A549 (cell line): ENCODE measurements at regions not wholly inside any gene's neighbourhood (a gene's known extent, or its start where the extent isn't known, plus 50 kb on each side); places are given as distances from the start of the nearest gene placed in this dataset.

Source experiments
- ATAC-seq, 2 experiments: fragments of 200-7000 bp in 1 of 2; fragments of >200 bp in 1 of 2; cut with Nextera tagmentation in 1 of 2; cut with Tn5 transposase in 1 of 2; 3 replicates each; pipeline versions ENCODE4 v1.8.0 to v1.9.1; 2018 to 2020; ENCODE audit warnings: mild to moderate bottlenecking in 1 of 2, moderate library complexity in 1 of 2
- CTCF ChIA-PET: fragments of 300-600 bp; sonication (Branson Sonifier 250); formaldehyde crosslinking; extraction: SDS; loops from one replicate; lab custom pipeline; 2021; ENCODE audit warnings: antibody characterized with exemption, inconsistent platforms; lab: Yijun Ruan, JAX
- POLR2A ChIA-PET: fragments of 350-600 bp; formaldehyde crosslinking; extraction: SDS; loops from one replicate; lab custom pipeline; 2021; ENCODE audit warnings: antibody characterized with exemption, inconsistent platforms; lab: Yijun Ruan, JAX
- DNase-seq, 2 experiments: peaks; one replicate each; pipeline versions ENCODE4 v3.0.0 to v3.0.0-alpha.2; 2011 to 2016; ENCODE audit warnings: low read depth in 1 of 2, low spot score in 1 of 2
- FAIRE-seq: peaks from 2 replicates; lab custom pipeline; 2011; peaks lifted over from hg19 to GRCh38; lab: Jason Lieb, UNC
- H3K27ac ChIP-seq, 2 experiments: fragments of >200 bp; sonication (Bioruptor Twin); formaldehyde crosslinking; 3 replicates each; pipeline ENCODE4 v1.5.1; 2016 to 2017
- H3K4me1 ChIP-seq: fragments of >200 bp; sonication (Bioruptor Twin); formaldehyde crosslinking; 3 replicates; pipeline ENCODE4 v1.6.1; 2016
- H3K4me2 ChIP-seq: fragments of >200 bp; sonication (Bioruptor Twin); formaldehyde crosslinking; 3 replicates; pipeline ENCODE4 v1.6.1; 2016
- H3K4me3 ChIP-seq: fragments of >200 bp; sonication (Bioruptor Twin); formaldehyde crosslinking; 3 replicates; pipeline ENCODE4 v1.5.1; 2016
- H3K9me3 ChIP-seq: fragments of >200 bp; sonication (Bioruptor Twin); formaldehyde crosslinking; 3 replicates; pipeline ENCODE4 v1.6.1; 2016
- CHD4 ChIP-seq: fragments of 200-600 bp; sonication (generic); IDR thresholded peaks from 2 replicates; pipeline ENCODE4 v1.6.1; 2016; ENCODE audit warnings: antibody characterized with exemption, mild to moderate bottlenecking, borderline replicate concordance
- FOSL2 ChIP-seq, 2 experiments: fragments of 450-650 bp in 1 of 2; fragments of >200 bp in 1 of 2; sonication (Bioruptor Twin) in 1 of 2; formaldehyde crosslinking; IDR thresholded peaks; 2 replicates each; pipeline versions ENCODE4 v1.5.0 to v1.6.1; 2016 to 2020; ENCODE audit warnings: mild to moderate bottlenecking in 1 of 2, moderate library complexity in 1 of 2
- FOXS1 ChIP-seq: fragments of 250-450 bp; sonication (Bioruptor Pico); IDR thresholded peaks from 2 replicates; pipeline ENCODE4 v1.5.0; 2020; ENCODE audit warnings: mild to moderate bottlenecking, moderate library complexity
- GATA3 ChIP-seq: IDR thresholded peaks from 2 replicates; pipeline ENCODE4 v1.6.1; 2012; ENCODE audit warnings: borderline replicate concordance
- HES2 ChIP-seq: fragments of >200 bp; sonication (Bioruptor Twin); formaldehyde crosslinking; IDR thresholded peaks from 2 replicates; pipeline ENCODE4 v1.6.1; 2016
- HOXB5 ChIP-seq: fragments of 250-450 bp; sonication (Bioruptor Pico); IDR thresholded peaks from 2 replicates; pipeline ENCODE4 v1.5.0; 2020; ENCODE audit warnings: mild to moderate bottlenecking, moderate library complexity
- JUNB ChIP-seq: fragments of >200 bp; sonication (Bioruptor Twin); formaldehyde crosslinking; IDR thresholded peaks from 2 replicates; pipeline ENCODE4 v1.6.1; 2016
- MAFK ChIP-seq: fragments of 450-650 bp; IDR thresholded peaks from 2 replicates; pipeline ENCODE4 v1.6.1; 2014; ENCODE audit not compliant: partially characterized antibody
- MAX ChIP-seq: IDR thresholded peaks from 2 replicates; pipeline ENCODE4 v1.6.1; 2012
- MYC ChIP-seq: IDR thresholded peaks from 2 replicates; pipeline ENCODE4 v1.6.1; 2012; ENCODE audit warnings: mild to moderate bottlenecking, inconsistent platforms, low read length, improper control_type of control experiment, borderline replicate concordance
- PHF8 ChIP-seq: fragments of 200-600 bp; sonication (generic); IDR thresholded peaks from 2 replicates; pipeline ENCODE4 v1.6.1; 2016; ENCODE audit warnings: low read depth, mild to moderate bottlenecking, antibody characterized with exemption, moderate library complexity, borderline replicate concordance
- RAD21 ChIP-seq, 2 experiments: fragments of >200 bp in 1 of 2; sonication (Bioruptor Twin) in 1 of 2; formaldehyde crosslinking in 1 of 2; IDR thresholded peaks in 1 of 2; conservative IDR thresholded peaks in 1 of 2; 2 replicates in 1 of 2; 3 replicates in 1 of 2; pipeline ENCODE4 v1.6.1; 2012 to 2018; ENCODE audit warnings: inconsistent platforms in 1 of 2
- RARB ChIP-seq: fragments of 250-450 bp; sonication (Bioruptor Pico); IDR thresholded peaks from 2 replicates; pipeline ENCODE4 v1.8.0; 2021; ENCODE audit warnings: mild to moderate bottlenecking, moderate library complexity
- RCOR1 ChIP-seq: fragments of 150-350 bp; IDR thresholded peaks from 2 replicates; pipeline ENCODE4 v1.6.1; 2014; ENCODE audit warnings: antibody characterized with exemption, low read length, low read depth
- SMC3 ChIP-seq: fragments of >200 bp; sonication (Bioruptor Twin); formaldehyde crosslinking; IDR thresholded peaks from 3 replicates; pipeline ENCODE4 v1.6.1; 2018; ENCODE audit warnings: inconsistent platforms
- WGBS: methylation state at CpG from one replicate; pipeline ENCODE4 v1.1.6; 2017; ENCODE audit errors: missing lambda C conversion rate; 5-methylcytosine and 5-hydroxymethylcytosine counted together
- TF ChIP-seq, protein P1 (sequence below): fragments of >200 bp; sonication (Bioruptor Twin); formaldehyde crosslinking; IDR thresholded peaks from 3 replicates; pipeline ENCODE4 v1.5.1; 2016
- TF ChIP-seq, protein P2 (sequence below): IDR thresholded peaks from 2 replicates; pipeline ENCODE4 v1.6.1; 2012

DNA sequence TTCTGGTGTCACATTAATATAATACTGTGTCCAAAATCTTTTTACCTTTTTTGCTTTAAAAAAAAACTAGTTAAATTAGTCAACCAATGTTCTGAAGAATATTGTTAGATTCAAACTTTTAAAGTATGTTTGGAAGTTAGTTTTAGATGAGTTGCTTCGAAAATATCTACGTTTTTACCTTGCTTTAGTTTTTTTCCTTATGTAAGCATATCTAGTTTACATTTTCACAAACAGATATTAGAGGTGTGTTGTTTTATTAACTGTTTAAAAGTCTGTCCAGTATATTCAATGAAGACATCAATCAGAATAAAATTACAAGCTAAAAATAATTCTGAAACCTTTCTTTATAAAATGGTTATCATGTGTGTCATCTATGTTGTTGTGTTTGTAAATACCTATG, 375.0 kb upstream of the BTBD3 start:
- FAIRE-seq = peak; percentile 93
- Histone ChIP-seq H3K9me3 (no peaks in the 10 kb centered on the region), H3K4me3 (no peak overlapping the region), H3K4me1 (peaks cover 22% of the 10 kb centered on the region), H3K4me2 (peak overlapping the region; percentile 62), H3K27ac (peak overlapping the region; percentile 75 to 83)
- ATAC-seq = no peak
- no peak for DNase-seq
- WGBS = 79% methylated on average over 2 of the region's 2 CpGs
- POLR2A ChIA-PET = interaction anchor here (1.8 kb wide), 1 partner anchor 869 kb away, joined by 5 read pairs; the partner anchor contains the start of gene JAG1
- TF ChIP-seq MAFK = peak; percentile 72
- no peak for TF ChIP-seq FOSL2 (IDR thresholded peaks at IDR 0.05)
- TF ChIP-seq FOSL2 (CRISPR knock-in tag; IDR thresholded peaks at IDR 0.05) = no peak
- TF ChIP-seq, all 56 proteins: peak for 1
- CTCF ChIA-PET = interaction anchor here (0.5 to 4.6 kb wide), 29 partner anchors 9 to 1925 kb away, joined by 3 to 25 read pairs (median 8); partner anchors contain the start of gene JAG1

GRCh38 chr20:11544029-11544678, 373.5 kb upstream of the BTBD3 start:
- TF ChIP-seq, protein P1, sequence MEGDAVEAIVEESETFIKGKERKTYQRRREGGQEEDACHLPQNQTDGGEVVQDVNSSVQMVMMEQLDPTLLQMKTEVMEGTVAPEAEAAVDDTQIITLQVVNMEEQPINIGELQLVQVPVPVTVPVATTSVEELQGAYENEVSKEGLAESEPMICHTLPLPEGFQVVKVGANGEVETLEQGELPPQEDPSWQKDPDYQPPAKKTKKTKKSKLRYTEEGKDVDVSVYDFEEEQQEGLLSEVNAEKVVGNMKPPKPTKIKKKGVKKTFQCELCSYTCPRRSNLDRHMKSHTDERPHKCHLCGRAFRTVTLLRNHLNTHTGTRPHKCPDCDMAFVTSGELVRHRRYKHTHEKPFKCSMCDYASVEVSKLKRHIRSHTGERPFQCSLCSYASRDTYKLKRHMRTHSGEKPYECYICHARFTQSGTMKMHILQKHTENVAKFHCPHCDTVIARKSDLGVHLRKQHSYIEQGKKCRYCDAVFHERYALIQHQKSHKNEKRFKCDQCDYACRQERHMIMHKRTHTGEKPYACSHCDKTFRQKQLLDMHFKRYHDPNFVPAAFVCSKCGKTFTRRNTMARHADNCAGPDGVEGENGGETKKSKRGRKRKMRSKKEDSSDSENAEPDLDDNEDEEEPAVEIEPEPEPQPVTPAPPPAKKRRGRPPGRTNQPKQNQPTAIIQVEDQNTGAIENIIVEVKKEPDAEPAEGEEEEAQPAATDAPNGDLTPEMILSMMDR = peak; percentile 95
- TF ChIP-seq MYC = peak; percentile 47; the same call in 1 of the 2 replicates
- TF ChIP-seq SMC3 = peak; percentile 96
- no peak for TF ChIP-seq JUNB
- no peak for TF ChIP-seq FOXS1 (CRISPR knock-in tag)
- peak; percentile 98 for TF ChIP-seq RAD21 (conservative IDR thresholded peaks at IDR 0.05 in 1 of 2, IDR thresholded peaks at IDR 0.05 in 1 of 2)
- TF ChIP-seq RARB (CRISPR knock-in tag) = no peak
- 0 out of 2 replicates have a peak, but pooled peaks have one; percentile 30 for TF ChIP-seq MAX
- TF ChIP-seq RCOR1 = no peak
- no peak for TF ChIP-seq PHF8
- ATAC-seq = peak; percentile 85 to 93
- H3K4me3 ChIP-seq = no peak overlapping the region
- no peaks in the 10 kb centered on the region for H3K9me3 ChIP-seq
- POLR2A ChIA-PET = interaction anchor here (0.9 to 1.8 kb wide), 2 partner anchors 337 to 870 kb away, joined by 3 to 5 read pairs; partner anchors contain the start of gene JAG1
- peak; percentile 55 to 84 for DNase-seq
- CTCF ChIA-PET = interaction anchor here (0.6 to 4.6 kb wide), 83 partner anchors 8 to 1927 kb away, joined by 3 to 25 read pairs (median 4); partner anchors contain the start of genes JAG1 and SLX4IP
- WGBS = 29% methylated on average over 10 of the region's 10 CpGs
- peak overlapping the region; percentile 75 to 83 for H3K27ac ChIP-seq
- peak; percentile 96 for FAIRE-seq
- peaks cover 22% of the 10 kb centered on the region for H3K4me1 ChIP-seq
- H3K4me2 ChIP-seq = peak overlapping the region; percentile 62

GRCh38 chr20:11546939-11547338, 370.8 kb upstream of the BTBD3 start:
- Histone ChIP-seq H3K4me3 (no peak overlapping the region), H3K4me1 (peaks cover 26% of the 10 kb centered on the region), H3K9me3 (no peaks in the 10 kb centered on the region), H3K27ac (peak overlapping the region in 1 of 2 experiments; percentile 46; a peak in 1 of 6 replicates), H3K4me2 (no peak overlapping the region)
- ATAC-seq = no peak; a peak in 1 of 6 replicates
- no peak for TF ChIP-seq HOXB5 (CRISPR knock-in tag)
- no peak for TF ChIP-seq FOXS1 (CRISPR knock-in tag)
- TF ChIP-seq CHD4 = no peak
- TF ChIP-seq HES2 = no peak
- TF ChIP-seq GATA3 = no peak
- TF ChIP-seq, protein P2, sequence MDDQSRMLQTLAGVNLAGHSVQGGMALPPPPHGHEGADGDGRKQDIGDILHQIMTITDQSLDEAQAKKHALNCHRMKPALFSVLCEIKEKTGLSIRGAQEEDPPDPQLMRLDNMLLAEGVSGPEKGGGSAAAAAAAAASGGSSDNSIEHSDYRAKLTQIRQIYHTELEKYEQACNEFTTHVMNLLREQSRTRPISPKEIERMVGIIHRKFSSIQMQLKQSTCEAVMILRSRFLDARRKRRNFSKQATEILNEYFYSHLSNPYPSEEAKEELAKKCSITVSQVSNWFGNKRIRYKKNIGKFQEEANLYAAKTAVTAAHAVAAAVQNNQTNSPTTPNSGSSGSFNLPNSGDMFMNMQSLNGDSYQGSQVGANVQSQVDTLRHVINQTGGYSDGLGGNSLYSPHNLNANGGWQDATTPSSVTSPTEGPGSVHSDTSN = no peak
- no peak for TF ChIP-seq RAD21 (conservative IDR thresholded peaks at IDR 0.05 in 1 of 2, IDR thresholded peaks at IDR 0.05 in 1 of 2)
- no peak for FAIRE-seq
- POLR2A ChIA-PET = interaction anchor here (0.6 kb wide), 1 partner anchor 1042 kb away, joined by 3 read pairs; no protein-coding TSS in a partner anchor
- CTCF ChIA-PET = interaction anchor here (0.6 to 4.6 kb wide), 15 partner anchors 8 to 1929 kb away, joined by 3 to 23 read pairs (median 3); partner anchors contain the start of gene JAG1
- 80% methylated on average over 7 of the region's 7 CpGs for WGBS
- DNase-seq = no peak
